ENCODE measurements at regions not wholly inside any gene's neighbourhood (a gene's known extent, or its start where the extent isn't known, plus 50 kb on each side); places are given as distances from the start of the nearest gene placed in this dataset.

GRCh38 chr6:103139377-103139776 lies 1720.3 kb downstream of the HACE1 start:
- TF ChIP-seq TAF1 (IDR thresholded peaks at IDR 0.05; ENCODE audit: low read depth) (no peak), TCF12 (IDR thresholded peaks at IDR 0.05; ENCODE audit: low read depth) (no peak), CREB1 (IDR thresholded peaks at IDR 0.05; ENCODE audit: low read depth) (no peak), USF1 (IDR thresholded peaks at IDR 0.05) (no peak), EP300 (IDR thresholded peaks at IDR 0.05; ENCODE audit: borderline replicate concordance) (no peak), CEBPB (IDR thresholded peaks at IDR 0.05) (no peak), TEAD4 (IDR thresholded peaks at IDR 0.05) (no peak), NFIC (IDR thresholded peaks at IDR 0.05) (no peak), YY1 (IDR thresholded peaks at IDR 0.05; ENCODE audit: low read depth) (no peak)

- TF ChIP-seq ZBTB7A (IDR thresholded peaks at IDR 0.05; ENCODE audit: low read depth): no peak
- TF ChIP-seq NFIC (IDR thresholded peaks at IDR 0.05): no peak
- no peak for TF ChIP-seq EP300 (IDR thresholded peaks at IDR 0.05; ENCODE audit: borderline replicate concordance)
- no peak for TF ChIP-seq MAX (IDR thresholded peaks at IDR 0.05)
- no peak for TF ChIP-seq TAF1 (IDR thresholded peaks at IDR 0.05; ENCODE audit: low read depth)
Measured at GRCh38 chr6:103124471-103124870, 1731.0 kb downstream of the GRIK2 start.

- TF ChIP-seq USF1 (IDR thresholded peaks at IDR 0.05) (no peak), RAD21 (IDR thresholded peaks at IDR 0.05; ENCODE audit: low read depth) (peak; percentile 87)
Measured at GRCh38 chr6:103122766-103123601, 1729.5 kb downstream of the GRIK2 start.

GRCh38 chr6:103119056-103119455 lies 1725.5 kb downstream of the GRIK2 start:
- TF ChIP-seq FOXM1 (IDR thresholded peaks at IDR 0.05; ENCODE audit: borderline replicate concordance, low read depth) (no peak), CEBPB (IDR thresholded peaks at IDR 0.05) (no peak), EGR1 (IDR thresholded peaks at IDR 0.05) (no peak), RAD21 (IDR thresholded peaks at IDR 0.05; ENCODE audit: low read depth) (no peak), REST (IDR thresholded peaks at IDR 0.05; ENCODE audit: low read depth) (no peak), NFIC (IDR thresholded peaks at IDR 0.05) (no peak), ZBTB7A (IDR thresholded peaks at IDR 0.05; ENCODE audit: low read depth) (no peak), TCF12 (IDR thresholded peaks at IDR 0.05; ENCODE audit: low read depth) (no peak)

- TF ChIP-seq TEAD4 (IDR thresholded peaks at IDR 0.05) (no peak), ZBTB7A (IDR thresholded peaks at IDR 0.05; ENCODE audit: low read depth) (no peak), YY1 (IDR thresholded peaks at IDR 0.05; ENCODE audit: low read depth) (no peak)
Measured at GRCh38 chr6:103114582-103114981, 1721.1 kb downstream of the GRIK2 start.

GRCh38 chr6:103113416-103113815 lies 1719.9 kb downstream of the GRIK2 start:
- TF ChIP-seq EP300 (IDR thresholded peaks at IDR 0.05; ENCODE audit: borderline replicate concordance): no peak
- TF ChIP-seq FOXM1 (IDR thresholded peaks at IDR 0.05; ENCODE audit: borderline replicate concordance, low read depth): no peak
- no peak for TF ChIP-seq RAD21 (IDR thresholded peaks at IDR 0.05; ENCODE audit: low read depth)
- TF ChIP-seq MAX (IDR thresholded peaks at IDR 0.05): no peak
- TF ChIP-seq ZBTB7A (IDR thresholded peaks at IDR 0.05; ENCODE audit: low read depth): no peak
- TF ChIP-seq EGR1 (IDR thresholded peaks at IDR 0.05): no peak
- no peak for TF ChIP-seq USF1 (IDR thresholded peaks at IDR 0.05)
- TF ChIP-seq TCF12 (IDR thresholded peaks at IDR 0.05; ENCODE audit: low read depth): no peak

GRCh38 chr6:103107985-103108384 lies 1714.5 kb downstream of the GRIK2 start:
- no peak for TF ChIP-seq TCF12 (IDR thresholded peaks at IDR 0.05; ENCODE audit: low read depth)
- TF ChIP-seq EGR1 (IDR thresholded peaks at IDR 0.05): no peak
- no peak for TF ChIP-seq USF1 (IDR thresholded peaks at IDR 0.05)
- no peak for TF ChIP-seq FOXM1 (IDR thresholded peaks at IDR 0.05; ENCODE audit: borderline replicate concordance, low read depth)
- no peak for TF ChIP-seq ZBTB7A (IDR thresholded peaks at IDR 0.05; ENCODE audit: low read depth)
- TF ChIP-seq TAF1 (IDR thresholded peaks at IDR 0.05; ENCODE audit: low read depth): no peak
- TF ChIP-seq REST (IDR thresholded peaks at IDR 0.05; ENCODE audit: low read depth): no peak
- no peak for TF ChIP-seq EP300 (IDR thresholded peaks at IDR 0.05; ENCODE audit: borderline replicate concordance)
- no peak for TF ChIP-seq NFIC (IDR thresholded peaks at IDR 0.05)
- TF ChIP-seq TEAD4 (IDR thresholded peaks at IDR 0.05): no peak
- TF ChIP-seq RAD21 (IDR thresholded peaks at IDR 0.05; ENCODE audit: low read depth): no peak
- no peak for TF ChIP-seq CEBPB (IDR thresholded peaks at IDR 0.05)
- no peak for TF ChIP-seq MAX (IDR thresholded peaks at IDR 0.05)
- no peak for TF ChIP-seq YY1 (IDR thresholded peaks at IDR 0.05; ENCODE audit: low read depth)
- TF ChIP-seq CREB1 (IDR thresholded peaks at IDR 0.05; ENCODE audit: low read depth): no peak

All from Ishikawa (cell line).